Lower lobe of right lung (tissue), 2 donors: ENCODE measurements at regions not wholly inside any gene's neighbourhood (a gene's known extent, or its start where the extent isn't known, plus 50 kb on each side); places are given as distances from the start of the nearest gene placed in this dataset.

ENCODE experiments used
- ATAC-seq, 2 donors: fragments of 200-7000 bp; cut with Tn5 transposase; one replicate each; pipeline ENCODE4 v1.9.1; 2020 to 2022; ENCODE audit warnings: mild to moderate bottlenecking in 2 of 2, moderate library complexity in 2 of 2
- DNase-seq: peaks from one replicate; pipeline ENCODE4 v3.0.0-alpha.2; 2020
- H3K27ac ChIP-seq: fragments of 200-600 bp; one replicate; pipeline ENCODE4 v1.8.0; 2022
- H3K27me3 ChIP-seq: fragments of 200-600 bp; one replicate; pipeline ENCODE4 v1.8.0; 2022; ENCODE audit warnings: low read depth
- H3K36me3 ChIP-seq: fragments of 200-600 bp; one replicate; pipeline ENCODE4 v1.8.0; 2022; ENCODE audit warnings: mild to moderate bottlenecking
- H3K4me1 ChIP-seq: fragments of 200-600 bp; one replicate; pipeline ENCODE4 v1.8.0; 2022
- H3K4me3 ChIP-seq: fragments of 200-600 bp; one replicate; pipeline ENCODE4 v1.8.0; 2022; ENCODE audit warnings: mild to moderate bottlenecking
- H3K9me3 ChIP-seq: fragments of 200-600 bp; one replicate; pipeline ENCODE4 v1.8.0; 2022
- intact Hi-C: fragments of 100-400 bp; cut with DNase I; formaldehyde crosslinking; loops from one replicate; pipeline ENCODE4 v1.11.0; 2022
- TF ChIP-seq, protein P1 (sequence below): fragments of 200-600 bp; IDR thresholded peaks from one replicate; pipeline ENCODE4 v1.8.0; 2022; ENCODE audit warnings: antibody characterized with exemption, mild to moderate bottlenecking
- donor health status: DM: no; HTN: yes; CAD: no; lungs with severe emphysema.

DNA sequence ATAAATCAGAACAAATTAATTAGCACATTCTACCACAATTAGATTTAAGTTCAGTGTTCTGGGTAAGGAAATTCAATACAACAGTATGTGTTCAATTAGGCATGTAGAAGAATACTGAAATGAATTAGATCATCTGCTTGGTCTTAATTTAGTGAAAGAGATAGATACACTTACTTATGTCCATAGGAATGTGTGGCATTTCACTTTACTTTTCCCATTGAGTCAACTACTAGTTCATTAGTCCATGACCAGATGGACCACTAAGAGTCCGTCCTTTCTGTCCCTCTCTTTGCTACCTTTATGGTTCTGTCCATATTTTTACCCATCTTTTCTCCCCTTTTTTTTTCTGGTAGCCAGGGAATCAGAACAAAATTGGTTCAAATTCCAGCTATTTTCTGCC is 276.9 kb downstream of the OSTF1 start:
- Histone ChIP-seq H3K4me1 (no peaks in the 10 kb centered on the region), H3K4me3 (no peak overlapping the region), H3K27ac (no peak overlapping the region), H3K27me3 (no peaks in the 10 kb centered on the region), H3K9me3 (peaks cover 4% of the 10 kb centered on the region), H3K36me3 (no peaks in the 10 kb centered on the region)
- ATAC-seq (no peak), DNase-seq (no peak)
- intact Hi-C loops = no loop called here
- TF ChIP-seq, protein P1, sequence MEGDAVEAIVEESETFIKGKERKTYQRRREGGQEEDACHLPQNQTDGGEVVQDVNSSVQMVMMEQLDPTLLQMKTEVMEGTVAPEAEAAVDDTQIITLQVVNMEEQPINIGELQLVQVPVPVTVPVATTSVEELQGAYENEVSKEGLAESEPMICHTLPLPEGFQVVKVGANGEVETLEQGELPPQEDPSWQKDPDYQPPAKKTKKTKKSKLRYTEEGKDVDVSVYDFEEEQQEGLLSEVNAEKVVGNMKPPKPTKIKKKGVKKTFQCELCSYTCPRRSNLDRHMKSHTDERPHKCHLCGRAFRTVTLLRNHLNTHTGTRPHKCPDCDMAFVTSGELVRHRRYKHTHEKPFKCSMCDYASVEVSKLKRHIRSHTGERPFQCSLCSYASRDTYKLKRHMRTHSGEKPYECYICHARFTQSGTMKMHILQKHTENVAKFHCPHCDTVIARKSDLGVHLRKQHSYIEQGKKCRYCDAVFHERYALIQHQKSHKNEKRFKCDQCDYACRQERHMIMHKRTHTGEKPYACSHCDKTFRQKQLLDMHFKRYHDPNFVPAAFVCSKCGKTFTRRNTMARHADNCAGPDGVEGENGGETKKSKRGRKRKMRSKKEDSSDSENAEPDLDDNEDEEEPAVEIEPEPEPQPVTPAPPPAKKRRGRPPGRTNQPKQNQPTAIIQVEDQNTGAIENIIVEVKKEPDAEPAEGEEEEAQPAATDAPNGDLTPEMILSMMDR = no peak

DNA sequence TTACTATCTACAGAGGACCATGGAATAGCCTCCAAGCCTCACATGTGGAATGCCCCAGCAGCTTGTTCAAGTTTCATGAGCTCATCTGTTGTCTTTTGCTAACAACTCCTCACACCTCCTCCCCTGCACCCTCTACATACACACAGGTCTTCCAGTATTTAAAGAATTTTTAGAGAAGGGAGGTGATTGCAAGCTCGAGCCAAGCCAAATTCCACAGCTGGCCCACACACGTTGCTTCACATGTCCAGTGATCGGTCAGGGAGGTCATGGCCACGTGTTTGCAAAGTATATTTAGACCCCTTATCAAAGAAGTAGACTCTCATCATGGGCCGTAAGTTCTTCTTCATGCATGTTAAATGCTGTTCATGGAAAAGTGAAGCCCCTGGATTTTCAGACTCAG is 281.7 kb downstream of the OSTF1 start:
- ATAC-seq = no peak
- no peak for DNase-seq
- H3K4me1 ChIP-seq = no peaks in the 10 kb centered on the region
- no peaks in the 10 kb centered on the region for H3K36me3 ChIP-seq
- no peak overlapping the region for H3K4me3 ChIP-seq
- TF ChIP-seq, protein P1 = no peak
- no peaks in the 10 kb centered on the region for H3K27me3 ChIP-seq
- intact Hi-C loops = no loop called here
- no peaks in the 10 kb centered on the region for H3K9me3 ChIP-seq
- H3K27ac ChIP-seq = no peak overlapping the region

DNA sequence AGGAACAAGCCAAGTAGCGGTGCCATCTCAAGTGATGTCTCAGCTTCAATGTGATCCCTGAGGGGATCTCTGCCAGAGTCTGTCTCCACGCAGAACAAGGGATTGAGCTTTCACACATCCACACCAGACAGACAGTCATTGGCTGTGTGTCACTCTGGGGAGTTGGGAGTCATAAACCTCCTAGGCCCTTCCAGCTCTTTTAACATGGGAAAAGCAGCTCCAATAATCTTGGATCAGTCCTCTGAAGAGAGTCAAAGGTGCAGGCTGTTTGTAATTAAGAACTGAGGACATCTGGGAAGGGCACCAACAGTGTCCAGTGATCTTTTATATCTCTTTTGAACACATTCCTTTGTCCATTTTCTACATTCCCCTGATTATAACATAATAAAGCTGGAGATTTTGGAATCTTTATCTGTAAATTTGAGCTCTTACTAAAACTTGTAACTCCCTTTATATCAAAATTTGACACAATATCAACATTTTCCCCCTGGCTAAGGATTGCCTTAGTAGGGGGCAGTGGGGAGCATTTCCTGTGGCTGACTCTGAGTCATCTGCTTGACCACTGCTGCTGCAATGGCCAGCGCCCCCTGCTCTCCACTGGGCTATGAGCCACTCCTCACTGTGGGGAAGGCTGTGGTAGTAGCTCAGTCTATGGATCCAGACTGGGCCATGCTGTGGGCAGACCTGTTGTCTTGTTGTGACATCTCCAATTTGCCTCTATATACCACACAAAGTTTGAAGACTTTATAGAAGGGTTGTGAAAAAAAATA is 284.4 kb downstream of the OSTF1 start:
- DNase-seq (no peak), ATAC-seq (peak; percentile 57 to 68)
- H3K4me1 ChIP-seq = peaks cover 13% of the 10 kb centered on the region
- no peak overlapping the region for H3K4me3 ChIP-seq
- no peaks in the 10 kb centered on the region for H3K9me3 ChIP-seq
- no peaks in the 10 kb centered on the region for H3K27me3 ChIP-seq
- intact Hi-C loops = no loop called here
- peak overlapping the region; percentile 18 for H3K27ac ChIP-seq
- H3K36me3 ChIP-seq = no peaks in the 10 kb centered on the region
- TF ChIP-seq, protein P1 = no peak

DNA sequence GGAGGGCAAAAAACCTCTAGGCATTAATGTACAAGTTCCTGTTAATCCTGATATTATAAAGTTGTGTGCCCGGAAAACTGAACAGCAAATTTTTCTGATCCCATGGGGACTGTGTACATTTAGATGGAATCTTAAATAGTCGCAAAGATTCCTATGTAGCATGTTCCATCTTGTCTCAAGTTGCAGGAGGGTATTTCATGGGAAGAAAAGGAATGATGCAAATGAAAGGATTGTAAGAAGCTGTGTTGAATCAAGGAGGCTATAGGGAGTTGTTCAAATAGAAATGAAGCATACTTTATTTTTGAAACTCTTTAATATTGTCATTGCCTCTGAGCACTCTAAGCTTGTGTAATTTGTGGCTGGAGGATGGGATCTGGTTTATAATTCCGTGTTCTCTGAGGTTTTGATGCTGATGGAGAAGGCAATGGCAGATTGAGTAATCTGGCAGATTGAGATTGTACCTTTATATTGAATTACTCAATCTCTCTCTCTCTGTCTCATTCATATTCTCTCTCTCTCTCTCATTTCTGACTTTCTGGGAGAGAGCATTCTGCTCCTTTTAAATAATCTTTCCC is 288.5 kb downstream of the OSTF1 start:
- Histone ChIP-seq H3K9me3 (no peaks in the 10 kb centered on the region), H3K27me3 (no peaks in the 10 kb centered on the region), H3K36me3 (no peaks in the 10 kb centered on the region), H3K27ac (no peak overlapping the region), H3K4me1 (peaks cover 14% of the 10 kb centered on the region), H3K4me3 (no peak overlapping the region)
- ATAC-seq (no peak), DNase-seq (no peak)
- intact Hi-C loops = no loop called here
- TF ChIP-seq, protein P1 = no peak

DNA sequence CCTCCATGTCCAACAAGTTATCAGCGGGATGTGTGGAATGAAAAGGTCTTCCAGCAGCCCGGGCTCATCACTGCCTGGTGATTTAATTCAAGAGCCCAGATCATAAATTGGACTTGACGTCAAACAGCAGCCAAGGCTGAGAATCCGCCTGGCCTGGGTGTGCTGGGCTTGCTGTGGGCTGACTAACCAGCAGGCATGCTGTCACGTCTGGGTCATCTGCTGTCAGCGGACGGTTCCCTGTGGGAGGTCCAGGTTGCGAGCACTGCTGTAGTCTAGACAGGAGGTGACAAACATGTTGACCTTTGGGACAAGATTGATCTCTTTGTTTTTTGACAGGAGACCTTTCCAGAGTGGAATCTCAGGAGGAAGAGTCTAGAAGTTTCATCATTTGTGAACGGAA is 289.7 kb downstream of the OSTF1 start:
- Histone ChIP-seq H3K27ac (no peak overlapping the region), H3K36me3 (no peaks in the 10 kb centered on the region), H3K4me1 (peaks cover 14% of the 10 kb centered on the region), H3K27me3 (no peaks in the 10 kb centered on the region), H3K9me3 (no peaks in the 10 kb centered on the region), H3K4me3 (no peak overlapping the region)
- TF ChIP-seq, protein P1 = no peak
- intact Hi-C loops = no loop called here
- ATAC-seq (peak; percentile 70 to 82), DNase-seq (peak; percentile 46)
